GM12865 (cell line): ENCODE measurements at regions not wholly inside any gene's neighbourhood (a gene's known extent, or its start where the extent isn't known, plus 50 kb on each side); places are given as distances from the start of the nearest gene placed in this dataset.

Source experiments
- DNase-seq: peaks from one replicate; pipeline ENCODE4 v3.0.0; 2010; ENCODE audit warnings: low read depth
- H3K4me3 ChIP-seq: 2 replicates; pipeline ENCODE4 v1.5.1; 2011; ENCODE audit warnings: mild to moderate bottlenecking, low read depth, low read length, control low read depth
- TF ChIP-seq, protein P1 (sequence below): IDR thresholded peaks from 2 replicates; pipeline ENCODE4 v1.5.1; 2011; ENCODE audit warnings: low read length, control low read depth, low read depth, inconsistent platforms; ENCODE audit not compliant: insufficient read depth; ENCODE audit errors: missing control alignments

DNA sequence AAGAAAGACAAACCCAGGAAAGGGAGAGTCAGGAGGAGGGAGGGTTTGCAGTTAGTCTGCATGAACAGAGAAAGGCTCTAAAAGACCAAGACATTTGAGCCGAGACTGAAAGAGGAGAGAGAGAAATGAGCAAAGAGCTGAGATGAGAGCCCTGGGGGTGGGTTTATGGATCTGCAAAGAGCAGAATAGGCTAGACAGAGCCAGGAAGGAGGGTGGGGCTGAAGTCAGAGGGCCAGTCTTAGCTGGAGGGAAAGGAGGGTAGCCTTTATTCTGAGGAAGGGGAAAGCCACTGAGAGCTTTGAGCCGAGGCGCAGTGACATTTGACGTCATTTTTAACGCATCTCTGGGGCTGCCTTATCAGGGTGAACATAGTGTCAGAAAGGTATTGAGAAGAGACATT is 85.7 kb upstream of the CDH13 start:
- no peak overlapping the region for H3K4me3 ChIP-seq
- TF ChIP-seq, protein P1, sequence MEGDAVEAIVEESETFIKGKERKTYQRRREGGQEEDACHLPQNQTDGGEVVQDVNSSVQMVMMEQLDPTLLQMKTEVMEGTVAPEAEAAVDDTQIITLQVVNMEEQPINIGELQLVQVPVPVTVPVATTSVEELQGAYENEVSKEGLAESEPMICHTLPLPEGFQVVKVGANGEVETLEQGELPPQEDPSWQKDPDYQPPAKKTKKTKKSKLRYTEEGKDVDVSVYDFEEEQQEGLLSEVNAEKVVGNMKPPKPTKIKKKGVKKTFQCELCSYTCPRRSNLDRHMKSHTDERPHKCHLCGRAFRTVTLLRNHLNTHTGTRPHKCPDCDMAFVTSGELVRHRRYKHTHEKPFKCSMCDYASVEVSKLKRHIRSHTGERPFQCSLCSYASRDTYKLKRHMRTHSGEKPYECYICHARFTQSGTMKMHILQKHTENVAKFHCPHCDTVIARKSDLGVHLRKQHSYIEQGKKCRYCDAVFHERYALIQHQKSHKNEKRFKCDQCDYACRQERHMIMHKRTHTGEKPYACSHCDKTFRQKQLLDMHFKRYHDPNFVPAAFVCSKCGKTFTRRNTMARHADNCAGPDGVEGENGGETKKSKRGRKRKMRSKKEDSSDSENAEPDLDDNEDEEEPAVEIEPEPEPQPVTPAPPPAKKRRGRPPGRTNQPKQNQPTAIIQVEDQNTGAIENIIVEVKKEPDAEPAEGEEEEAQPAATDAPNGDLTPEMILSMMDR = no peak
- no peak for DNase-seq

DNA sequence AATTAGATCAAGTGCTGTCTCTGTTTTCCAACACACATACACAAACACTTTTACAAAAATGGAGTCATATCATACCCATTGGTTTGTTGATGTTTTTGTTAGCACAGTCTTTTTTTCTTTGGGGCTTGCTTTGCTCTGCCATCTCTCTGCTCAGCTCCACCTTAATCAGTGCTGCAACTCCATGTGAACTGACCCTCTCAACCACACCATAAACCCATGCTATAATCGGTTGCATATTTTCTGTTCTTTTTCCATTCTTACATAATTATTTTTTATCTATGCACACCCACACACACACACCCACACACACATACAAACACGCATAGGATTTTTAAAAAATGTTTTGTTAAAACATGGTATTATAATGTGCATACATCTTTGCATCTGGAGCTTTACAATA is 91.0 kb upstream of the CDH13 start:
- no peak for DNase-seq
- TF ChIP-seq, protein P1 = no peak
- H3K4me3 ChIP-seq = no peak overlapping the region

DNA sequence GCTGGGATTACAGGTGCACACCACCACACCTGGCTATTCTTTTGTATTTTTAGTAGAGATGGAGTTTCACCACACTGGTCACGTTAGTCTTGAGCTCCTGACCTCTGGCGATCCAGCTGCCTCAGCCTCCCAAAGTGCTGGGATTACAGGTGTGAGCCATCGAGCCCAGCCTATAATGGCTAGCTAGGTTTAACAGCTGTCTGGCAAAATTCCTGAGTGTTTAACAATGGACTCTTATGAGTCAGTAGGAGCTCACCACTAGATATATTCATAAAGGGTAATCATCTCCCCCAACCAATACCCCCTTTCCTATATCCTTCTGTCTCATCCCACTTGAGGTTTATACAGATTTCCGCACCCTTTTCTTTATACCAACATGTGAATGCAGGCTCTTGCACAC is 91.5 kb upstream of the CDH13 start:
- no peak for DNase-seq
- TF ChIP-seq, protein P1 = no peak

DNA sequence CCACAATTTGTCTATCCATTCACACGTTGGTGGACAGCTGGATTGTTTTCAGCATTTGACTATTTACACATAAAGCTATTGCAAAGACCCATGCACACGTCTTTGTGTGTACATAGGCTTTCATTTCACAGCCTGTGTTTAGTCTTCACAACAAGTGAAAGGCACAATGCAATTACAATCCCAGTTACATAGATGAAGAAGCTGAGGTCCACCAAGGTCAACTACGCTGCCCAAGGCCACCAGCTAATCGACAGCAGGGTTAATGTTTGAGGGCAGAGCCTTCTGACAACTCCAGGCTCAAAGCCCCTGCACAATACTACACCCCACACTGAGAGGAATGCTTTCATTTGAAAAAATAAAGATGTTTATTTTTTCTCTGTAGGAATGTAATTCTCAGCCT is 93.6 kb upstream of the CDH13 start:
- DNase-seq = no peak

More for the DNA sequence above, 91.5 kb upstream of the CDH13 start:
- no peak overlapping the region for H3K4me3 ChIP-seq

DNA sequence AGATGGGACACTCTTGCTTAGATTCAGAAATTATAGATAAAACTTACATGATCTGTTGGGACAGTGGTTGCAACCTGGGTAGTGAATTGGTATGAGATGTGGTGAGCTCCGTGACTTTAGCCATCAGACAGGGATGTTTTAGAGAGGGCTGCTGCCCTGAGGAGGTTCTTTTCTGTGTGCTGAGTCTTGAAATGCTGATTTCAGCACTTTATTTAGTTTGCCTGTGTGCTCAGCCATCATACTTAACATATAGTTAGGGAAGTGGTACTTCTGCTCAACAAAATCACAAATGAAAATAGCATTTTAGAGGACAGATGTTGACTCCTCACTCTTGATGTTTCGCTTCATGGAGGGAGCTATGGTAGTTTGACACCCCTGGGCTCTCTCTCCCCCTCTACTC is 95.9 kb upstream of the CDH13 start:
- no peak overlapping the region for H3K4me3 ChIP-seq
- TF ChIP-seq, protein P1 = no peak
- DNase-seq = no peak

More for the DNA sequence above, 93.6 kb upstream of the CDH13 start:
- TF ChIP-seq, protein P1 = no peak
- H3K4me3 ChIP-seq = no peak overlapping the region

DNA sequence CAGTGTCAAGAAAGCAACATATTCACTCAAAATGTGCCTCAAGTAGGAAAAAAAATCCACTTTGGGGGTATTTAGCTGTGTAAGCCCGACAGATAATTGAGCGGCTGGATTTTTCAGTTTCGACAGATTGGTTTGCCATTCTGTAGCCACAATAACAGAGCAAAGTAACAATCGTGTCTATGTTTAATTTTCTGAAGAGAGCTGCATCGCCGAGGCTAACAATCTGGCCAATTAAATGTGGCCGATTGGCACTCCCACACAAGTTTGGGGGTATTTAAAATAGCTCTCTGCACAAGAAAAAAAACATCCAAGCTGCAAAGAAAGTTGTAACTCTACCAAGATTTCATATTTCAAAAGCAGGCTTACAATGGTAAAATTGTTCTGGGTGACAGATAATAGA is 99.7 kb upstream of the CDH13 start:
- H3K4me3 ChIP-seq = no peak overlapping the region

DNA sequence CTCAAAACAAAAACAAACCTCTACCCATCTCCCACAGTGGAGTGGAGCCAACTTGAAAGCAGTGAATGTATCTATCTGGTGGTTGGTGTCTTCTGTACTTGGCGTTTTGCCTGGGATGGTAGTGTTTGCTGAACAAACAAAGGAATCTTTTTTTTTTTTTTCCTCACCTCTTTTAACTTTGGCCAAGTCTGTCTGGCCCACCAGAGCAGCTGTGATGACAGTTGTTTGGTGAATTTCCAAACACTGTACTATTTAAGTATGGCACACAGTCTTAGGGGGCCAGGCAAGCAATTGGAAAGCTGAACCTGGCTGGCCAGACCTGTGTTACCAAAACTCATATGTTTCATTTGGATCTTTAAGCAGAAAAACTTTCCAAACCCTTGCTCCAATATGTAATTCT is 101.8 kb upstream of the CDH13 start:
- no peak overlapping the region for H3K4me3 ChIP-seq
- no peak for DNase-seq
- TF ChIP-seq, protein P1 = no peak

More for the DNA sequence above, 99.7 kb upstream of the CDH13 start:
- no peak for DNase-seq
- TF ChIP-seq, protein P1 = no peak
